ENCODE measurements at regions not wholly inside any gene's neighbourhood (a gene's known extent, or its start where the extent isn't known, plus 50 kb on each side); places are given as distances from the start of the nearest gene placed in this dataset.

DNA sequence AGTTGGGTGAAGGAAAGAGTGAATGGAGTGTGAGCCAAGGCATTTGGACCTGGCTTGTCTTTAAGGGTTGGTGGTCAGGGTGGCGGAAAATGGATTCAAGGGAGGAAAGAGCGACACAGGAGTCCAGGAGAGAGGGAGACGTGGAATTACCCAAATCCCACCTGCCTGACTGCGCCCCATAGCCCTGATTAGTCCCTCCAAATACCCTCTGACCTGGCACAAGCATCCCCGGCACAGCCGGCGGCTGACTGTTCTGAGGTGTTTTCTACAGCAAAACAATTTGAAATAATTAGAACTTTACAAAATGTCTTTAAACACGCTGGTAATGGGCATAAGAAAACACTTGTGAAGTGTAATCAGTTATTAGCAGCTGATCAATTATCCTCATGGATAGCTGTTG, 175.8 kb downstream of the PHETA1 start:
- POLR2A ChIA-PET (ENCODE audit: low non-redundant PET): no interaction called here
- TF ChIP-seq, protein P1, sequence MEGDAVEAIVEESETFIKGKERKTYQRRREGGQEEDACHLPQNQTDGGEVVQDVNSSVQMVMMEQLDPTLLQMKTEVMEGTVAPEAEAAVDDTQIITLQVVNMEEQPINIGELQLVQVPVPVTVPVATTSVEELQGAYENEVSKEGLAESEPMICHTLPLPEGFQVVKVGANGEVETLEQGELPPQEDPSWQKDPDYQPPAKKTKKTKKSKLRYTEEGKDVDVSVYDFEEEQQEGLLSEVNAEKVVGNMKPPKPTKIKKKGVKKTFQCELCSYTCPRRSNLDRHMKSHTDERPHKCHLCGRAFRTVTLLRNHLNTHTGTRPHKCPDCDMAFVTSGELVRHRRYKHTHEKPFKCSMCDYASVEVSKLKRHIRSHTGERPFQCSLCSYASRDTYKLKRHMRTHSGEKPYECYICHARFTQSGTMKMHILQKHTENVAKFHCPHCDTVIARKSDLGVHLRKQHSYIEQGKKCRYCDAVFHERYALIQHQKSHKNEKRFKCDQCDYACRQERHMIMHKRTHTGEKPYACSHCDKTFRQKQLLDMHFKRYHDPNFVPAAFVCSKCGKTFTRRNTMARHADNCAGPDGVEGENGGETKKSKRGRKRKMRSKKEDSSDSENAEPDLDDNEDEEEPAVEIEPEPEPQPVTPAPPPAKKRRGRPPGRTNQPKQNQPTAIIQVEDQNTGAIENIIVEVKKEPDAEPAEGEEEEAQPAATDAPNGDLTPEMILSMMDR (conservative IDR thresholded peaks at IDR 0.05; ENCODE audit: low read depth): no peak
- no peak for DNase-seq (ENCODE audit: low spot score)
- H3K27ac ChIP-seq: no peak overlapping the region
- CTCF ChIA-PET: interaction anchor here (0.5 kb wide), 1 partner anchor 477 kb away, joined by 3 read pairs; no protein-coding TSS in a partner anchor

DNA sequence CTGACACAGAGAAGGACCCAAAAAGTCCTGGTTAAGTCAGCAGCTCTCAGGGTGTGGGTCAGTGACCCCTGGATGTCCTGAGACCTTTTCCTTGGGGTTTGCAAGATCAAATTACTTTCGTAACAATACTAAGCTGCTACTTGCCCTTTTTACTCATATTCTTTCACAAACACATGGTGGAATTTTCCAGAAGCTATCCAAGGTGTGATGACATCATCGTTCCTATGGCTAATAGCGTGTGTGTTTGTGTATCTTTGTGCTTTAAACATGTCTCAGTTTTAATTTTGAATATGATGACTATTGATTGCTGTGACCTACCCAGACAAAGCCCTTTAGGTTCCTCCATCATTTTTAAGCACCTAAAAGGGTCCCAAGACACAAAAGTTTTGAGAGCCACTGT, 176.2 kb downstream of the PHETA1 start:
- TF ChIP-seq, protein P1 (conservative IDR thresholded peaks at IDR 0.05; ENCODE audit: low read depth): no peak
- H3K27ac ChIP-seq: no peak overlapping the region
- CTCF ChIA-PET: no interaction called here
- POLR2A ChIA-PET (ENCODE audit: low non-redundant PET): no interaction called here
- no peak for DNase-seq (ENCODE audit: low spot score)

DNA sequence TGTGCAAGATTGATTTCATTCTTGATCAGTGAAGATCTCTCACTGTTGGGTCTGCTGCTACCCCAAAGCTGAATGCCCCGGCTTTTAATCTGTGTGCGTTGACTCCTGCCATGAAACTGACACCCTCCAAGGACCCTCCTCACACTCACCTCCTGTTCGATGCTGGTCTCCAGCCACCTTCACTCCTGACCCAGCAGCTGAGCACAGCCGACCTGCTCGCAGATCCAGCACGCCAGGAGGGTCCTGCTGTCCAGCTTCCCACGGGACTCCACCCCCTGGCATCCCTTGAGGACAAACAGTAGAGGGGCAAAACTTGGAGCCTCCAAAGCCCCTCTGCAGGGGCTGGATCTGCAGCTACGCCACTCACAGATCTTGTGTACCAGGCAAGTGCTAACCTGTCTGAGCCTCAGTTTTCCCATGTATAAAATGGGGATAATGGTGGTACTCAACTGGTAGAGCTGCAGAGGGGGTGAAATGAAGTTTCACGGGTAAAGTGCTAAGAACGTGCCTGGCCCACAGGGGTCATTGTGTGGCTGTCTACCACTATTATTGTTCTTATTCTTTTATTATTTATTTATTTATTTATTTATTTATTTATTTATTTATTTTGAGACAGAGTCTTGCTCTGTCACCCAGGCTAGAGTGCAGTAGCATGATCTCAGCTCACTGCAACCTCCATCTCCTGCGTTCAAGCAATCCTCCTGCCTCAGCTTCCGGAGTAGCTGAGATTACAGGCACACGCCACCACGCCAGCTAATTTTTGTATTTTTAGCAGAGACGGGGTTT, 178.0 kb downstream of the PHETA1 start:
- H3K27ac ChIP-seq: no peak overlapping the region
- CTCF ChIA-PET: interaction anchor here (0.6 kb wide), 1 partner anchor 275 kb away, joined by 3 read pairs; no protein-coding TSS in a partner anchor
- DNase-seq (ENCODE audit: low spot score): no peak
- TF ChIP-seq, protein P1 (conservative IDR thresholded peaks at IDR 0.05; ENCODE audit: low read depth): no peak
- POLR2A ChIA-PET (ENCODE audit: low non-redundant PET): no interaction called here

DNA sequence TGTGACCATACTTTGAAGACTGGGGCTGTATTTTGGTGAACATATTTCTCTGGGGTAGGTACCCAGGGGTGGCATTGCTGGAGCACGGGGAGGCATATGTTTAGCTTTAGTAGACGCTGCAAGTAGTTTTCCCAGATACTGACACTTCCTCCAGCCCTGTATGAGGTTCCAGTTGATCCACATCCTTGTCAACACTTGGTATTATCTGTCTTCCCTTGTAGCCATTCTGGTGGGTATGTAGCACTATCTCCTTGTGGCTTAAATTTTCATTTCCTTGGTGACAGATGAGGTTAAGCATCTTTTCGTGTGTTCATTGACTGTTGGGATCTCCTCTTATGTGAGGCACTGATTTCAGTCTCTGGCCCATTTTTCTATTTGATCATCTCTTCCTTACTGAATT, 179.1 kb downstream of the PHETA1 start:
- DNase-seq (ENCODE audit: low spot score): no peak
- CTCF ChIA-PET: no interaction called here
- H3K27ac ChIP-seq: no peak overlapping the region
- TF ChIP-seq, protein P1 (conservative IDR thresholded peaks at IDR 0.05; ENCODE audit: low read depth): no peak
- POLR2A ChIA-PET (ENCODE audit: low non-redundant PET): no interaction called here

DNA sequence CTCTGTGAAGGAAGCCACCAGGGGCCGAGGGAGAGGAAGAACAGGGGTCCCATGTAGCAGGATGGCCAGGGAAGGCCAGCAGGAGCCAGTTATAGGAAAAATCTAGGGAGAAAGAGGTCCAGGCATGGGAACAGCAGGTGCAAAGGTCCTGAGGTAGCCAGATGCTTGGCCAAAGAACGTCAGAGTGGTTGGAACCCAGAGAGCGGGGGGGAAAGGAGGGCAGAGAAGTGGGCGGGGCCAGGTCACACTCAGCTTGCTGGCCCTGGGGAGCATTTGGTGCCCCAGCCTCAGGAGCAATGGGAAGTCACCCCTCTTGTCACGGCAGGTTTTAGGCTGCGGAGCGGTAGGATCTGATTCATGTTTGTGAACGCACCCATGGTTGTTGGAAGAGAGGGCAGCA, 180.5 kb downstream of the PHETA1 start:
- no peak for DNase-seq (ENCODE audit: low spot score)
- POLR2A ChIA-PET (ENCODE audit: low non-redundant PET): no interaction called here
- H3K27ac ChIP-seq: no peak overlapping the region
- TF ChIP-seq, protein P1 (conservative IDR thresholded peaks at IDR 0.05; ENCODE audit: low read depth): no peak
- CTCF ChIA-PET: interaction anchor here (0.6 kb wide), 1 partner anchor 13 kb away, joined by 3 read pairs; no protein-coding TSS in a partner anchor

DNA sequence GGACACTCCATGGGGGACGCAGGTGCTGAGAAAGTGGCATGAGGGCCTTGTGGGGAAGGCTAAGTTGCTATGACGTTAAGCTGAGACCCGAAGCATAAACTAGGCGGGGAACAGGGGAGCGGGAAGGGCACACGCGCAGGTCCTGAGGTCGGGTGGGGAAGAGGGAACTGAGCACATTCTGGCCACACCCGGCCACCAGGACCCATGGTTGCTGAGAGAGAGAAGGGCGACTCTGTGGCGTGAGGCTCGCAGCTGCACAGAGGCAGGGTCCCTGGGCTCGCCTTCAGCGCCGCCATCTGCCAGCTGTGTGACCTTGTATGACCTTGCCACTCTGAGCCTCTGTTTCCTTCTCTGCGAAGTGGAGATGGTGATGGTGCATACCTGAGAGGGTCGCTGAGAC, 182.5 kb downstream of the PHETA1 start:
- TF ChIP-seq, protein P1 (conservative IDR thresholded peaks at IDR 0.05; ENCODE audit: low read depth): no peak
- no peak for DNase-seq (ENCODE audit: low spot score)
- no peak overlapping the region for H3K27ac ChIP-seq
- POLR2A ChIA-PET (ENCODE audit: low non-redundant PET): no interaction called here
- CTCF ChIA-PET: no interaction called here

All from RWPE1 (cell line).